Keratinocyte (primary cell): ENCODE measurements at regions not wholly inside any gene's neighbourhood (a gene's known extent, or its start where the extent isn't known, plus 50 kb on each side); places are given as distances from the start of the nearest gene placed in this dataset.

Experiments
- CTCF ChIP-seq, 3 experiments: IDR thresholded peaks in 1 of 3; conservative IDR thresholded peaks in 1 of 3; optimal IDR thresholded peaks in 1 of 3; 2 replicates in 2 of 3; 3 replicates in 1 of 3; pipeline versions ENCODE3 to v1.5.1; 2011; ENCODE audit warnings: low read length in 3 of 3, mild to moderate bottlenecking in 3 of 3, moderate library complexity in 2 of 3, control low read depth in 1 of 3, inconsistent platforms in 1 of 3; ENCODE audit not compliant: insufficient read depth in 2 of 3; ENCODE audit errors: extremely low read depth in 1 of 3
- EZH2 ChIP-seq: IDR thresholded peaks from one replicate; pipeline ENCODE4 v1.6.1; 2012; ENCODE audit warnings: inconsistent platforms, mild to moderate bottlenecking, low read length, moderate library complexity

- TF ChIP-seq CTCF (optimal IDR thresholded peaks at IDR 0.05 in 1 of 3, IDR thresholded peaks at IDR 0.05 in 1 of 3, conservative IDR thresholded peaks at IDR 0.05 in 1 of 3; ENCODE audit: extremely low read depth in 1 of 3, insufficient read depth in 2 of 3, low read length in 3 of 3), result no peak
- TF ChIP-seq EZH2, result no peak
Observed at GRCh38 chr4:23741681-23742191, 148.1 kb downstream of the PPARGC1A start.
